HEK293 (cell line): ENCODE measurements at regions not wholly inside any gene's neighbourhood (a gene's known extent, or its start where the extent isn't known, plus 50 kb on each side); places are given as distances from the start of the nearest gene placed in this dataset.

Source experiments
- CTCF ChIP-seq: fragments of 450-650 bp; formaldehyde crosslinking; IDR thresholded peaks from 2 replicates; pipeline ENCODE4 v1.5.1; 2016; ENCODE audit warnings: missing biosample characterization, missing genetic modification characterization
- GFI1B ChIP-seq: fragments of 450-650 bp; formaldehyde crosslinking; IDR thresholded peaks from 2 replicates; pipeline ENCODE4 v1.5.1; 2016; ENCODE audit warnings: missing biosample characterization, missing genetic modification characterization
- PBX3 ChIP-seq: sonication (generic); formaldehyde crosslinking; IDR thresholded peaks from 2 replicates; pipeline ENCODE4 v1.8.1; 2022; ENCODE audit warnings: mild to moderate bottlenecking, moderate library complexity, missing genetic modification reagents
- SP3 ChIP-seq: fragments of 450-650 bp; formaldehyde crosslinking; IDR thresholded peaks from 2 replicates; pipeline ENCODE4 v1.5.1; 2016; ENCODE audit warnings: missing biosample characterization, missing genetic modification characterization
- ZNF121 ChIP-seq: fragments of 450-650 bp; formaldehyde crosslinking; IDR thresholded peaks from 2 replicates; pipeline ENCODE4 v1.5.1; 2016; ENCODE audit warnings: missing biosample characterization, missing genetic modification characterization
- ZNF140 ChIP-seq: fragments of 450-650 bp; formaldehyde crosslinking; IDR thresholded peaks from 2 replicates; pipeline ENCODE4 v1.5.1; 2016; ENCODE audit warnings: missing biosample characterization, missing genetic modification characterization
- ZNF350 ChIP-seq: fragments of 450-650 bp; formaldehyde crosslinking; IDR thresholded peaks from 2 replicates; pipeline ENCODE4 v1.5.0; 2017; ENCODE audit warnings: missing biosample characterization, mild to moderate bottlenecking, missing genetic modification characterization
- ZNF561 ChIP-seq: fragments of 450-650 bp; IDR thresholded peaks from 2 replicates; pipeline ENCODE4 v1.5.1; 2018; ENCODE audit warnings: missing biosample characterization, missing genetic modification characterization, borderline replicate concordance

DNA sequence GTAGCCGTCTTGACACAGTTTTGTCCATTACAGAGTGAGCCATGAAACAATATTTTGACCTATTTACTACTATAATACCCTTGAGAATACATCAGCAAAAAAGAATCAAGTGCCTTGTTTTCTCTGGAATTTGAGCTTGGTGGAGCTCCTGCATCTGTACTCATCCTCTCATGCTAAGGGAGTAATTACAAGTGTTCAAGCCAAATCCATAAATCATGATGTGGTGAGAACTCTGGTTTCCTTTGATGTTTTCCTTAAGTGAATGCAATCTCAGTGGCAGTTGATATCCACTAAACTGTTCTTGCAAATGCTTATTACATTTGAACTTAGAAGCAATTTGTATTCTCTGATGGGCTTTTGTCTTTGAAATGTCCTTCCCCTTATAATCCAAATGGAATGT lies 824.6 kb upstream of the TMPRSS15 start:
- TF ChIP-seq ZNF121 (tag by site-specific recombination) (no peak), SP3 (tag by site-specific recombination) (no peak), PBX3 (no peak), CTCF (no peak), ZNF350 (tag by site-specific recombination) (no peak), ZNF561 (tag by site-specific recombination) (no peak), GFI1B (tag by site-specific recombination) (no peak), ZNF140 (tag by site-specific recombination) (no peak)
